HG02623 (cell line): ENCODE measurements at regions not wholly inside any gene's neighbourhood (a gene's known extent, or its start where the extent isn't known, plus 50 kb on each side); places are given as distances from the start of the nearest gene placed in this dataset.

Experiments used
- ATAC-seq: cut with Tn5 transposase; IDR thresholded peaks from one replicate; pipeline ENCODE4 v1.9.1; 2021; ENCODE audit warnings: moderate library complexity; ENCODE audit not compliant: unreplicated experiment

DNA sequence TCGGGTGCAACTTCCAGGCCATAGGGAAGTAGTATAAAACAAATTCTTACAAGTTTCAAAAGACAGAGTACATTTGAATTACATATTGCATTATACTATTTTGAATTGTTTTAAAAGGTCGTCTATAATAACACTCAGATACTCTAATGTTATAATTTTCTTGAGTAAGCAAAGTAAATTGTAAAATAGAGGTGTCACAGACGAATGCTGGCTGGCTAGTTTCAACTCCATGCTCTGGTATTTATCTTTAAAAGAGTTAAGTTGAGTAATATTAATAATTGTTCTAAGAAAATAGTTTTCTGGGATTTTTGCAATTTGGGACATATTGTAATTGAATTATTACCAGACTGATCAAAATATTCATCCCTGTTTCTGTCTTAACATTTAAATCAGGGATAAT is 764.9 kb downstream of the TECRL start:
- ATAC-seq, result no peak

DNA sequence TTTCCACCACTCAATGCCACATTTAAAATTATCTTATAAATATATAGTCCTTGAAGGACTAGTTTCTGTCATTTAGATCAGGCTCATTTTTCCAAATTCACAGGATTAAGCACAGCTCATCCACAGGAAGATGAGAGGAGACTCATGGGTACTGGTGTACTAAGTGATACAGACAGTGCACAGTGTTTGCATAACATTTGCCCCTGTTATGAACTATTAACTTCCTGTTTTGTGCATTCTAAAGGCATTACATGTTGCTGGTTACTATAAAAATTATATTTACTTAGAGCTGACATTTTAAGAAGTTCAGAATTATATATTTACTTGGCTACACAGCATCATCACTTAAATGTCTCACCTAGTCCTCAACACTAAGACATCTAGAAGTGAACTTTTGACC is 772.0 kb downstream of the TECRL start:
- ATAC-seq, result no peak

DNA sequence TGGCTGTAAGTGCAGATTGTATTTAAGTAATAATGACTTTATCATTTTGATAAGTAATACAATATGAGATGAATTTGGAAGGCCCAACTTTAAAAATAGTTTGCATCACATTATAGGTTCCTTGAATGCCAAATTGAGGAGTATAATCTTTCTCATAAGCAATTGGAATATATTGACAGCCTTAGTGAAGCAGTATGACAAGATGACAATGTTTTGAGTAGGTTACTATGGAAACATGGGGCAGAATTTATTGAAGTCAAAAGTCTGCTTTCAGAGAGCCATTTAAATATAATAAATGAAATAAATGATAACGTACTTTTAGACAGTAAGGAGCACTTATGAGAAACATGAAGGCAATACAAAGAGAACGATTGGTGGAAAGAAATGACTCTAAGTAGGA is 776.4 kb downstream of the TECRL start:
- ATAC-seq, result no peak

DNA sequence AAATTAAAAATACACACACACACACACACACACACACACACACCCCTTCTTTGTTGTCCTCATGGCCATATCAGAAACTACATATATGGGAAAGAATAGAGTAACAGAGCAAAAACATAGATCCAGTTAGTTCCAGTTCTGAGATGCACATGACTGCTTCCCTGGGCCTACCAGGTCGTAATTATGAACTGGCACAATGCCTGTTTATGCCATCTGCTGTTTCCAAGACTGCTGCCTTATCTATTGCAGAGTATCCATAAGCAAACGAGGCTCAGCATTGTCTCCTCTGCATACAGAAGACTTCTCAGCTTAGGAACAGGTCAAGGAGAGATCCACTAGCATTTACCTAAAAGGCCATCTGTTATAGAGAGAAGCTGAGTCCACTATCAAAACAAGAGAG is 789.0 kb downstream of the TECRL start:
- no peak for ATAC-seq

DNA sequence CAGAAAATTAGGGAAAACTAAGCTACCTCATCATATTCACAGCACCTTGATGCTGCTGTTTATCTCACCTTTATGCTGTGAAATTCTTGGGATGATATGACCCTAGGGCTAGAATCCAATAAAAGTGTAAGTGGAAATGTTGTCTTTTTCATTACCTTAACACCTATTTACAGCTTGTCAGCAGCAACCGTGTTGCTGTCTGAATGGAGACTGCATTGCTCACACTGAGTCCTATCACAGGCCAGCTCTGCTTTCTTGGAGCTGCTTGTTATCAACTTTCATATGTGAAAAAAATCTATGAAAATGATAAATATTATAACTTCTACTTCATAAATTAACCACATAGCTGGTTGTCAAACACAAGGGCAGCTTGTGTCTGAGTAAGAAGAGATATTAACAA is 789.5 kb downstream of the TECRL start:
- ATAC-seq, result no peak

DNA sequence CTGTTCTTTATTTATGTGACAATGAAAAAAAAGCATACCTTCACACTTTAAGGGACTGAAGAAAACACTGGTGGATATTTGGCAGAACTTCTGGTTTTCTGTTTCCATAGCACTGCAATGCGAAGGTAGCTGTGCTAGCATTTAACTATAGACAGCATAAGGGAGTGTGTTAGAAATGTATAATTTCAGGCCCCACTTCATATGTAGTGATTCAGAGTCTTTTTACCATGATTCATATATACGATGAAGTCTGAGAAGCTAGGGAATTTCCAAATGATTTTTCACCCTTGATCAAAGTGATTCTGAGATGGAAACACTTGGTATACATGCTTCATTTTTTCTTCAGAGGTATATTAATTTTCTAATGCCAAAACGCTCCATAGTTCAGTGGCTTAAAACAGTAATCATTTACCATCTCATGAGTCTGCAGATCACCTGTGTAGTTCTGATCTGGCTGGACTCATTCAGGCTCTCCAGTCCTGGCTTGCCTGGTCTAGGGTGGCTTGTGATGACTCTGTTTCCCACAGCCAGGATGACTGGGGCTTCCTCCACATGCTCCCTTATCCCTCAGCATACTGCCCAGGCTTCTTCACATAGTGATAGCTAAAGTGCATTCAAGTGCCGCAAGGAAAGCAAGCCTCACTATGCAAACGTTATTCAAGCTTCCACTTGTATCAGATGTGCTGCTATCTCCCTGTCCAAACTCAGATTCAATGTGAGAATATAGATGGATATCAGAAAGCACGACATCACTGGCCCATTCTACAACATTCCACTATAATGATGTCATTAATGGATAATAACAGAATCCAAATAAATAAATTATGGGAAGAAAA is 790.1 kb downstream of the TECRL start:
- no peak for ATAC-seq

DNA sequence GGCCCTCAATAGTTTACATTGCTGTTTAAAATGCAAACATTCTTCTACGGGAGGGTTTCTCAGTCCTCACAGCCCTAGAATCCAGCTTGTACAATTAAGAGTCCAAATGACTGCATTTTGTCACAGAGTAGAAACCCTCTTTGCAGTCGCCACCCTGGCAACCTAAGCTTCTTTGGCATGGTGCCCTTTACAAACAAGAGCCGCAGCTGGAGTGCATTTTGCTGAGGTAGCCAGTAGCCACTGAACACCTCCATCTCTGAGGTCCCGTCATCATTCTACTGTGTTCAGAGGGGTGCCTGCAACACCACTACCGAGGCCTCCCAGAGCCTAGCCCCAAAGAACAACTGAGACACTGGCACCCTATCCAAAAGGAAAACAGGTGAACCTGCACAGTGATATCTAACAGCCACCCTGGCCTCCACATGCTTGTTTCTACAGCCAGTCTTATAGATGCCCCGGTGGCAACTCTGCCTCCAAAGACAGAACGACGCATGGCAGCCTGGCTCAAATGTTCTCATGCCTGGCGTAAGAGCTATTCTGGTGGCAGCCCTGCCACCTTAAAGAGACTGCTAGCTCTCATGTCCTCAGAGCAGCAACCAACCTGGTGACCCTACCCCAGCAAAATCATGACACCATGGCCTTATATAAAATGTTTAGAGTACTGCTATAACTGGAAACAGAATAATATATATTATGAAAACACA is 801.9 kb downstream of the TECRL start:
- no peak for ATAC-seq

DNA sequence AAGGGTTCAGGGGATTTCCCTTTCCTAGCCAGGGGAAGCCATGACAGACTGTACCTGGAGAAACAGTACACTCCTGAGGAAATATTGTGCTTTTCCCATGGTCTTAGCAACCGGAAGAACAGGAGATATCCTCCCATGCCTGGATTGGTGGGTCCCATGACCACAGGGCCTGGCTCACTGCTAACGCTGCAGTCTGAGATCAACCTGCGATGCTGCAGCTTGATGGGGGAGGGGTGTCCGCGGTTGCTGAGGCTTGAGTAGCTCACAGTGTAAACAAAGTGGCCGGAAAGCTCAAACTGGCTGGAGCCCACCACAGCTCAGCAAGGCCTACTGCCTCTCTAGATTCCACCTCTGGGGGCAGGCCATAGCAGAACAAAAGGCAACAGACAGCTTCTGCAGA is 819.5 kb downstream of the TECRL start:
- ATAC-seq, result no peak

DNA sequence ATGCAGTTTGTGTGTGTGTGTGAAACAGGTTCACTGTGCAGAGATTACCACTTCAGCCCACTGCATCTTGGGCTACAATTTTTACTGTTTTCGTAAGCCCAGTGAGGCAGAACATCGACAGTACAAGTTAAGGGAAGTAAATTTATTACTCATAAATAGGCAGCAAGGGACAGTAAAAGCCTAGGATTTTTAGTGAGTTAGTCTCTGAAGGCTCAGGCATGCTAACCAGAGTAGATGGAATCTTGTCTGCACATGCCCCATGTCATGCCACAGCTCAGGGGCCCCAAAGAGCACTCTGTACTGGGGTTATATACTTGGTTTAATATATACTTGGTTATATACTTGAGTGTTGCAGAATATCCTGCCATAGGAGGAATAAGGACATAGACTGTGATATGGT is 825.7 kb downstream of the TECRL start:
- no peak for ATAC-seq

DNA sequence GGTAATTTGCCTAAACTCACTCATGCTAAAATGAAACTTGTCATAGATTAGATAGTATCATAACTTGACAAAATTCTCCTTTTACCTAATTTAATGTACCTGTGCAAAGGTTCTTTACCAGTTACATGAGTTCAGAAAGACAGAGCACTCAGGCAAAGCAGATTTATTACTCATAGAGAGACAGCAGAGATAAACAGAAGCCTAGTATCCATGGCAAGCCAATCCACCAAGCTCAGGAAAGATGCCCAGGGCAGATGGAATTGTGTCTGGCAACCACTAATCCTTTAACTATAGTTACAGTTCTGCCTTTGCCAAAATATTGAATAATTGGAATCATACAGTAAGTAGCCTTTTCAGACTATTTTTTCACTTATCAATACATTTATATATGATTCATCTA is 826.2 kb downstream of the TECRL start:
- ATAC-seq, result no peak

DNA sequence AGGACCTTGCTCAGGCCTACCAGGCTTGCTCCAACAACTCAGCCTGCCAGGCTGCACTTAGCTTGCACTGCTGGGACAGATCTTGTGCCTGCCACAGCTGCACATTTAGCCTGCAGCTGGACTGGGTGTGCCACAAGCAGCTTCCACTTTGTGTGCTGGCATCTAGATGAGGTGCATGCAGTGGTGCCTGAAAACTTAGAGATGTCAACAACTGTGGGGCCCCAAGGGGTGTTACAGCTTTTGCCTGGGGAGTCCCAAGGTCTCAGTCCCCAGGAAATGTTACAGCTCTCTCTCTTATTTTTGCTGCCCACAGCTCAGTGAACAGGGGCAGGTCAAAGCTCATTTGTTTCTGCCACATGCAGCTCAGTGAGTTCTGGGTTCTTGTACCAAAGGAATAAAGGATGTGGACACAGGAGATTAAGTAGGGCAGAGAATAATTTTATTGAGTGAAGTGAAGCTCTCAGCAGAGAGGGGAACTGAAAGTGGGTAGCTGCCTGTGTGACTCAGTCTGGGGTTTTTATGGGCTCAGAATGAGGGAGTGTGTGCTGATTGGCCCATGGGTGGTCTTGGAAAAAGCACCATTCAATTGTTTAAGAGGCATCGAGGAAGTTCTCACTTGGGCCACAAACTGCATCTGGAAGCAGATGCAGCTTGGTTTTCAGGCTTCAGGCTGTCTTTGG is 828.3 kb downstream of the TECRL start:
- ATAC-seq, result peak; percentile 82

DNA sequence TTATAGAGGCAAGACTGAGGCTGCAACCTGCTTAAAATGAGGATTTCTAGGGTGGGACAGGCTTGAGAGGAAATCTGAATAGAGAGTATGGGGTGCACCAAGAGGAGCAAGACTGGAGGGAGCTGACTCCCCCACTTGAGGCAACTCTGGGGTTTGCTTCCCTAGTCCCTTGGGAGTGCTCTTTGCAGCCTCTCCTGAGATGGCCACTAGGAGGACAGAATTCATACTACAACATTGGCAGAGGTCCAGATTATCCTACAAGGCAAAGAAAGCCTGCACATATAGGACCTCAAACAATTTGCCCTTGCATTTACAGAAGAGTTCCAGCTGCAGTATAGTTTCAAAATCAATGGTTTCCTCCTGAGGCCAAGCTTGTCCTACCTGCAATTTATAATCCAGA is 830.9 kb downstream of the TECRL start:
- no peak for ATAC-seq

DNA sequence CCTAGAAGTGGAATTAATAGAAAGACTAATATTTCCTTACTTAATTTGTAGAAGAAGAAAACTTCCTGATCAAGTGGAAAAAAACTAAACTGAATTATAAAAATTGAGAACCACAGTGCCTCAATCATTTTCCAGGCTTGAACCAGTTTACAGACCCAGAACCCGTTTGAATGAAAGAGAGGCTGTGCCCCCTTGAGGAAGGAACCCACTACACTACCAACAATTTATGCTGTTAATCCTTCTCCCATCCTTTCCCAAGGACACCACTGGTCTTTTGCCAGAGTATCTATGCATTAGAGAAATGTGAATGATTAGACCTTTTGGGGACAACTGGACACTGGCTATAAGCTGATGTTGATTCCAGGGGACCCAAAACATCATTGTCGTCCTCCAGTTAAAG is 842.6 kb downstream of the TECRL start:
- no peak for ATAC-seq

DNA sequence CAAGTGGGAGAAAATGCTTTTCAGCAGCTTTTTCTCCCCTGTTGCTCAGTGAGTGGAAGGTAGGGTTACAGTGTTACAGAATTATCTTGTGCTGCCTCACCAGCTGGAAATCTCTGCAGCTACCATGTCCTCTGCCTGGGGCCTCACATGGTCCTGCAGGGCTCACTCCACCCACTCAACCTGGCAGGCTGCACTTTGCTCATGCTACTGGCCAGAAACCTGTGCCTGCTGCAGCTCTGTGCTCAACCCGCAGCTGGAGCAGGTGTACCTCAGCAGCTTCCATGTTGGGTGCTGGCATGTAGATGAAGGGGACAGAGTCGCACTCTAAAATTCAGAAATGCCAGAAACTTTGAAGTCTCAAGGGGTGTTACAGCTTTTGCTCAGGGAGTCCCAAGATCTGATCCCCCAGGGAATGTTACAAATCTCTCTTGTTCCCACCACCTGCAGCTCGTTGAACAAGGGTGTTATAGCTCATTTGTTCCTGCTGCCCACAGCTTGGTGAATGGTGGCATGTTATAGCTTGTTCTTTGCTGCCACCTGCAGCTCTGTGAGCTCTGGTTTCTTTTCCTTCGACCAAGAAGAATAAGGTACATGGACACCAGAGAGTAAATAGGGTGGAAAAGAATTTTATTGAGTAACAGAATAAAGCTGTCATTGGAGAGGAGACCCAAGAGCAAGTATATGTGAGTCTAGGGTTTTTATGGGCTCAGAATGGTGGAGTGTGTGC is 845.8 kb downstream of the TECRL start:
- no peak for ATAC-seq

DNA sequence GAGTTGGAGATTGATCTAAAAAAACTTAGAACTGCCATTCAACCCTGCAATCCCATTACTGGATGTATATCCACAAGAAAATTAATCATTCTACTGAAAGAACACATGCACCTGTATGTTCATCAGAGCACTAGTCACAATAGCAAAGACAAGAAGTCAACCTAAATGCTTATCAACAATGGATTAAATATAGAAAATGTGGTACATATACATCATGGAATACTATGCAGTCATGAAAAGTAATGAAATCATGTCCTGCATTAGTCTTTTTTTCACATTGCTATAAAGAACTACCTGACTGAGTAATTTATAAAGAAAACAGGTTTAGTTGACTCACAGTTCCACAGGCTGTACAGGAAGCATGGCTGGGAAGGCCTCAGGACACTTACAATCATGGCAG is 850.5 kb downstream of the TECRL start:
- no peak for ATAC-seq

DNA sequence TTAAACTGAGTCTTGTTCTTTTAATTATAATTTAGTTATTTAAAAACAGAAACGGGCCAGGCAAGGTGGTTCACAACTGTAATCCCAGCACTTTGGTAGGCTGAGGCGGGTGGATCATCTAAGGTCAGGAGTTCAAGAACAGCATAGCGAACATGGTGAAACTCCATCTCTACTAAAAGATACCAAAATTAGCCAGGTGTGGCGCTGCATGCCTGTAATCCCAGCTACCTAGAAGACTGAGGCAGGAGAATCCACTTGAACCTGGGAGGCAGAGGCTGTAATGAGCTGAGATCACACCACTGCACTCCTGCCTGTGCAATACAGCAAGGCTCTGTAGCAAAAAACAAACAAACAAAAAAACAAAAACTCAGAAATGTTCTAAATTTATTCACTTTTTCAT is 852.9 kb downstream of the TECRL start:
- no peak for ATAC-seq

DNA sequence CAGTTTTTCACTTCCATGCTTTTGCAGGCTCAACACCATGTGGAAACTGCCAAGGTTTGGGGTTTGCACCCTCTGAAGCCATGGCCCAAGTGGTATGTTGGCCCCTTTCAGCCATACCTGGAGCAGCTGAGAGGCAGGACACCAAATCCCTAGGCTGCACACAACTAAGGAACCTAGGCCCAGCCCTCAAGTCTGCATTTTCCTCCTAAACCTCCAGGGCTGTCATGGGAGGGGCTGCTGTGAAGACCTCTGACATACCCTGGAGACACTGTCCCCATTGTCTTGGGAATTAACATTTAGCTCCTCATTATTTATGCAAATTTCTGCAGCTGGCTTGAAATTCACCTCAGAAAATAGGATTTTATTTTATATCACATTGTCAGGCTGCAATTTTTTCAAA is 856.1 kb downstream of the TECRL start:
- ATAC-seq, result no peak

DNA sequence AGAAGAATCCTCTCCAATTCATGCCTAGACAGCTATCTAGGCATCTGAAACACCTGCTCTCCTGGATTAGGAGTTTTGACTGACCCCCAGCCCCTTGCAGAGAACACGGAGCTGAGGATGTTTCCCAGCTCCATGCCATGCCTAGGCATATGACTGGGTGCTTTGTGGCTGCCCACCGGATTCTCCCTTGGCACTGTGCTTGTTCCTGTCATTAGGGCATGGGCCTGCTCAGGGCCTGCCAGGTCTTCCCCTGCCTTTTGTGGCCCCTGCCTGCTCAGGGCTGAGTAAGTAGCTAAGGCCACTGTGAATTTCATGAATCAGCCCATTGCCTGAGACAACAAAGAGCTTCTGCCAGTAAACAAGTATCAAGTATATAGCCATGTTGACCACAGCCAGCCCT is 867.4 kb downstream of the TECRL start:
- ATAC-seq, result no peak

DNA sequence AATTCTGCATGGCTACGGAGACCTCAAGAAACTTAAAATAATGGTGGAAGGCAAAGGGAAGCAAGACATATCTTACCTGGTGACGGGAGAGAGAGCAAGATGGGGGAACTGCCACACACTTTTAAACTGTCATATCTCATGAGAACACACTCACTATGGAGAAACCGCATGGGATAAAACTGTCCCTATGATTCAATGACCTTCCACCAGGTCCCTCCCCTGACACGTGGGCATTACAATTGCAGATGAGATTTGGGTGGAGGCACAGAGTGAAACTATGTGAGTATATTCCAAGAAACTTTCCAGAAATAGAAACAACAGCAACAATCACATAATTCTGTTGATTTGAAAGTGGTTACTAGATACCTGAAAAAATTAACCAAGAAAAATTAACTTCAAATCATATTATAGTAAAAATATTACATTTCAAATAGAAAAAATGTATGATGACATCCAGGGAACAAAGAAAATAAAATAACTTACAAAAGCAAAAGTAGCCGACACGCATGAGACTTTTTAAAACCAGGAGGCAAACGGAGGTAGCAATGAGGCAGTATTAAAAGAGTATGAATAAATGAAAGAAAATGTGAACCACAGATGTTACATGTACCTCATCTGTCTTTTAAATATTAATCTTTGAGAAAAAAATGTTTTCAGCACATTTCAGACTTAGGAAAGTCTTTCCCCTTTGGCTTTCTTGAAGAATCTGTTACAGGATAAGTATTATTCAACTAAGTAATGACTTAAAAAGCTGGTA is 879.5 kb downstream of the TECRL start:
- ATAC-seq, result no peak

DNA sequence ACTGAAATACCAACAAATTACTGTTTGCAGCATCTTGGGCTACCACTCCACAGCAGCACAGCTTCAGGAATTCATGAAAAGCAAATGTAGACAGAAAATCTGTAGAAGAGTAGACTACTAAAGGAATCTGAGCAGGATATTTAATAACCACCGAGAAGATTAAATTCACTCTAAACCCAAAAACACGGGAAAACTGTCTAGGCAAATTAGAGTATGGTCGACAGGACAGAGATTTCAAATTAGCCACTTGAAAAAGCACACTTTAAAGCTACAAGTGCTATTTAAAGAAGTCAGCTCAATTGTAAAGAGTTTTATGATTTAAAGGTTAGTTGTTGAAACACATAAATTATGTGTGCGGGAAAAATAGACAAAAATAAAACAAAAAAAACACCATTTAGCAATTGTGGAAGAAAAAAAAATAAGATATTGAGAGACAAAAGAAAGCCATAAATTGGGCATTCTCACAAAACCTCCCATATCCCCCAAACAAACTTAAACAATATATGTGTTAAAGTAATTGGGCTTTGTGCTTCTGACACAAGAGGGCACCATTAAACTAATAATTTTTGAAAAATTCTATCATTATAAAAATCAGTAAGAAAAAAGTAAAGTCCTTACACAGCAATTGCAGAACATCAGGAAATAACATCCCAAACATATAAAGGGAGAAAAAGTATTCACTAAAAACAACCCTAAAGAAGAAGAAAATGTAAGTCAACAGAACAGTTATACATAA is 880.8 kb downstream of the TECRL start:
- ATAC-seq, result no peak
